WTC11 (cell line): ENCODE measurements at regions not wholly inside any gene's neighbourhood (a gene's known extent, or its start where the extent isn't known, plus 50 kb on each side); places are given as distances from the start of the nearest gene placed in this dataset.

Source experiments
- ATAC-seq: fragments of 200-7000 bp; cut with Tn5 transposase; 2 replicates; pipeline ENCODE4 v1.10.0; 2021; ENCODE audit warnings: mild to moderate bottlenecking, moderate library complexity
- CTCF ChIA-PET: fragments of 300-600 bp; sonication (Branson Sonifier 250); formaldehyde crosslinking; loops from one replicate; lab custom pipeline; 2021; ENCODE audit warnings: antibody characterized with exemption; lab: Charles Lee
- POLR2A ChIA-PET: fragments of 350-600 bp; sonication (Branson Sonifier 250); formaldehyde crosslinking; loops from one replicate; lab custom pipeline; 2021; ENCODE audit warnings: antibody characterized with exemption; lab: Charles Lee
- DNase-seq: peaks from one replicate; pipeline ENCODE4 v3.0.0; 2021; ENCODE audit warnings: low spot score
- H3K27ac Mint-ChIP-seq: 2 replicates; pipeline ENCODE4 v1.8.0; 2021; ENCODE audit warnings: mixed read lengths
- H3K27me3 Mint-ChIP-seq: 2 replicates; pipeline ENCODE4 v1.8.0; 2021; ENCODE audit warnings: low read depth, mild to moderate bottlenecking, moderate library complexity, mixed read lengths
- H3K36me3 Mint-ChIP-seq: 2 replicates; pipeline ENCODE4 v1.8.0; 2021; ENCODE audit warnings: mixed read lengths
- H3K4me1 Mint-ChIP-seq: 2 replicates; pipeline ENCODE4 v1.8.0; 2022; ENCODE audit warnings: mixed read lengths
- H3K4me3 Mint-ChIP-seq: 2 replicates; pipeline ENCODE4 v1.8.0; 2021; ENCODE audit warnings: mild to moderate bottlenecking, moderate library complexity, mixed read lengths
- H3K9me3 Mint-ChIP-seq: 2 replicates; pipeline ENCODE4 v1.8.0; 2021; ENCODE audit warnings: mixed read lengths
- AFF4 ChIP-seq: sonication (generic); formaldehyde crosslinking; IDR thresholded peaks from 2 replicates; pipeline ENCODE4 v1.8.1; 2023; ENCODE audit warnings: mild to moderate bottlenecking, missing genetic modification reagents, borderline replicate concordance
- ATF3 ChIP-seq: sonication (generic); formaldehyde crosslinking; conservative IDR thresholded peaks from 2 replicates; pipeline ENCODE4 v1.8.1; 2022; ENCODE audit warnings: mild to moderate bottlenecking, missing genetic modification reagents
- CBFB ChIP-seq: sonication (generic); formaldehyde crosslinking; IDR thresholded peaks from 2 replicates; pipeline ENCODE4 v1.8.1; 2022; ENCODE audit warnings: mild to moderate bottlenecking, low read depth, missing genetic modification reagents
- E2F4 ChIP-seq: sonication (generic); formaldehyde crosslinking; IDR thresholded peaks from 2 replicates; pipeline ENCODE4 v1.8.1; 2022; ENCODE audit warnings: low read depth, mild to moderate bottlenecking, moderate library complexity, missing genetic modification reagents, borderline replicate concordance
- E2F5 ChIP-seq: sonication (generic); formaldehyde crosslinking; IDR thresholded peaks from 2 replicates; pipeline ENCODE4 v1.8.1; 2022; ENCODE audit warnings: mild to moderate bottlenecking, moderate library complexity, missing genetic modification reagents
- ELF4 ChIP-seq: sonication (generic); formaldehyde crosslinking; IDR thresholded peaks from 2 replicates; pipeline ENCODE4 v1.8.1; 2022; ENCODE audit warnings: low read depth, mild to moderate bottlenecking, moderate library complexity, missing genetic modification reagents
- ESRRA ChIP-seq: sonication (generic); formaldehyde crosslinking; IDR thresholded peaks from 2 replicates; pipeline ENCODE4 v1.8.1; 2022; ENCODE audit warnings: mild to moderate bottlenecking, missing genetic modification reagents, borderline replicate concordance
- FOXP1 ChIP-seq: sonication (generic); formaldehyde crosslinking; IDR thresholded peaks from 2 replicates; pipeline ENCODE4 v1.8.0; 2022; ENCODE audit warnings: missing genetic modification reagents, mild to moderate bottlenecking, moderate library complexity, borderline replicate concordance
- HMGXB4 ChIP-seq: sonication (generic); formaldehyde crosslinking; IDR thresholded peaks from 2 replicates; pipeline ENCODE4 v1.8.1; 2023; ENCODE audit warnings: mild to moderate bottlenecking, moderate library complexity, missing genetic modification reagents
- JAZF1 ChIP-seq: fragments of 250-450 bp; sonication (Bioruptor Pico); IDR thresholded peaks from 2 replicates; pipeline ENCODE4 v1.9.0; 2021; ENCODE audit warnings: moderate library complexity, mild to moderate bottlenecking, inconsistent platforms
- NFYB ChIP-seq: sonication (generic); formaldehyde crosslinking; conservative IDR thresholded peaks from 2 replicates; pipeline ENCODE4 v1.8.0; 2022; ENCODE audit warnings: low read depth, missing genetic modification reagents
- PRDM15 ChIP-seq: sonication (generic); formaldehyde crosslinking; IDR thresholded peaks from 2 replicates; pipeline ENCODE4 v1.8.0; 2022; ENCODE audit warnings: missing genetic modification reagents
- RORB ChIP-seq: fragments of 250-450 bp; sonication (Bioruptor Pico); IDR thresholded peaks from 2 replicates; pipeline ENCODE4 v1.9.0; 2021; ENCODE audit warnings: mild to moderate bottlenecking
- TCF7 ChIP-seq: sonication (generic); formaldehyde crosslinking; IDR thresholded peaks from 2 replicates; pipeline ENCODE4 v1.8.0; 2022; ENCODE audit warnings: mild to moderate bottlenecking, low read depth, missing genetic modification reagents, moderate library complexity
- USF1 ChIP-seq: sonication (generic); formaldehyde crosslinking; IDR thresholded peaks from 2 replicates; pipeline ENCODE4 v1.8.0; 2022; ENCODE audit warnings: mild to moderate bottlenecking, missing genetic modification reagents
- ZBTB21 ChIP-seq: sonication (generic); formaldehyde crosslinking; IDR thresholded peaks from 2 replicates; pipeline ENCODE4 v1.8.1; 2023; ENCODE audit warnings: mild to moderate bottlenecking, missing genetic modification reagents, borderline replicate concordance
- ZMAT4 ChIP-seq: fragments of 250-450 bp; sonication (Bioruptor Pico); IDR thresholded peaks from 2 replicates; pipeline ENCODE4 v1.9.0; 2021; ENCODE audit warnings: mild to moderate bottlenecking
- ZNF219 ChIP-seq: sonication (generic); formaldehyde crosslinking; IDR thresholded peaks from 2 replicates; pipeline ENCODE4 v1.8.0; 2023; ENCODE audit warnings: missing genetic modification reagents, mild to moderate bottlenecking, borderline replicate concordance
- ZNF263 ChIP-seq: sonication (generic); formaldehyde crosslinking; IDR thresholded peaks from 2 replicates; pipeline ENCODE4 v1.8.1; 2022; ENCODE audit warnings: low read depth, mild to moderate bottlenecking, moderate library complexity, missing genetic modification reagents
- ZNF396 ChIP-seq: fragments of 250-450 bp; sonication (Bioruptor Pico); IDR thresholded peaks from 2 replicates; pipeline ENCODE4 v1.8.0; 2021; ENCODE audit warnings: mild to moderate bottlenecking, moderate library complexity, borderline replicate concordance
- ZNF423 ChIP-seq: fragments of 250-450 bp; sonication (Bioruptor Pico); IDR thresholded peaks from 2 replicates; pipeline ENCODE4 v2.1.2; 2022; ENCODE audit warnings: mild to moderate bottlenecking, moderate library complexity

GRCh38 chr7:137135654-137136350 lies 207.7 kb downstream of the PTN start:
- POLR2A ChIA-PET: no interaction called here
- no peak for ATAC-seq
- Mint-ChIP-seq H3K27me3 (no peaks in the 10 kb centered on the region), H3K4me3 (no peak overlapping the region)
- TF ChIP-seq ELF4 (CRISPR knock-in tag): no peak
- TF ChIP-seq ZNF396 (CRISPR knock-in tag): no peak
- TF ChIP-seq E2F4 (CRISPR knock-in tag): no peak
- no peak for TF ChIP-seq TCF7 (CRISPR knock-in tag)
- no peak for TF ChIP-seq RORB (CRISPR knock-in tag)
- no peak for TF ChIP-seq USF1
- no peak for TF ChIP-seq CBFB (CRISPR knock-in tag)
- TF ChIP-seq, all 79 proteins: peak for 0
- Mint-ChIP-seq H3K36me3 (0 out of 2 replicates have a peak, but pooled peaks cover 3% of the 10 kb centered on the region), H3K4me1 (no peaks in the 10 kb centered on the region), H3K27ac (no peak overlapping the region), H3K9me3 (no peaks in the 10 kb centered on the region)
- DNase-seq: no peak
- CTCF ChIA-PET: no interaction called here

- Mint-ChIP-seq H3K27me3 (no peaks in the 10 kb centered on the region), H3K36me3 (no peaks in the 10 kb centered on the region), H3K4me1 (no peaks in the 10 kb centered on the region), H3K27ac (no peak overlapping the region), H3K9me3 (no peaks in the 10 kb centered on the region), H3K4me3 (no peak overlapping the region)
- DNase-seq (no peak), ATAC-seq (no peak)
- POLR2A ChIA-PET: no interaction called here
- CTCF ChIA-PET: no interaction called here
- TF ChIP-seq ZMAT4 (CRISPR knock-in tag): no peak
- TF ChIP-seq FOXP1 (CRISPR knock-in tag): no peak
- TF ChIP-seq ZBTB21: no peak
- TF ChIP-seq NFYB: no peak
- no peak for TF ChIP-seq PRDM15 (CRISPR knock-in tag)
- no peak for TF ChIP-seq CBFB (CRISPR knock-in tag)
- TF ChIP-seq HMGXB4 (CRISPR knock-in tag): no peak
- no peak for TF ChIP-seq AFF4
- TF ChIP-seq E2F5 (CRISPR knock-in tag): no peak
- TF ChIP-seq ATF3 (CRISPR knock-in tag): no peak
- TF ChIP-seq ZNF263 (CRISPR knock-in tag): no peak
- no peak for TF ChIP-seq ESRRA
- no peak for TF ChIP-seq ZNF396 (CRISPR knock-in tag)
- no peak for TF ChIP-seq ZNF219
- TF ChIP-seq JAZF1 (CRISPR knock-in tag): no peak
- no peak for TF ChIP-seq ZNF423 (CRISPR knock-in tag)
Measured at GRCh38 chr7:137130751-137131158, 212.8 kb downstream of the PTN start.
